GM21717 (cell line): ENCODE measurements at regions not wholly inside any gene's neighbourhood (a gene's known extent, or its start where the extent isn't known, plus 50 kb on each side); places are given as distances from the start of the nearest gene placed in this dataset.

Experiments
- ATAC-seq: cut with Tn5 transposase; IDR thresholded peaks from one replicate; pipeline ENCODE4 v1.9.1; 2021; ENCODE audit warnings: mild to moderate bottlenecking, moderate library complexity; ENCODE audit not compliant: unreplicated experiment

DNA sequence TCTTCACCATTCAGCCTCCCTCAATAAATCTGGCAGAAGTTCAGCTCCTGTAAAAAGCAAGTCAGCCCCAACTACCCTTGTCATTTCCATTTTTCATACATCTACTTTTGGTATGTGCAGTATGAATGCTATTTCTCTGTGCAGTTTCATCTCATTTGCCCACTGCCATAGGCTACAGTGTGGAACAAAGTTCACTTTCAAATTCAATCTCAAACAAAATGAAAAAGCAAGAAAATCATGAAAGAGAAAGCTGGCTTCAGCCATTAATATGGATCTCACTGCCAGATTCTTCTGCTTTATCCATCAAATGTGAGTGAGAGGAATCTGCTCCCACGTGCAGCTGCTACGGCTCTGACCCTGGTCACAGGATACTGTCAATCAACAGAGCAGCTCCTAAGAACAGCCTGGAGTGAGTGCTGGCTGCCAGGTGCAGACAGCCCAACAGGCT lies 494.2 kb downstream of the ZNF608 start:
- ATAC-seq: no peak

GRCh38 chr5:124245276-124245675 lies 501.2 kb downstream of the ZNF608 start:
- ATAC-seq: no peak

DNA sequence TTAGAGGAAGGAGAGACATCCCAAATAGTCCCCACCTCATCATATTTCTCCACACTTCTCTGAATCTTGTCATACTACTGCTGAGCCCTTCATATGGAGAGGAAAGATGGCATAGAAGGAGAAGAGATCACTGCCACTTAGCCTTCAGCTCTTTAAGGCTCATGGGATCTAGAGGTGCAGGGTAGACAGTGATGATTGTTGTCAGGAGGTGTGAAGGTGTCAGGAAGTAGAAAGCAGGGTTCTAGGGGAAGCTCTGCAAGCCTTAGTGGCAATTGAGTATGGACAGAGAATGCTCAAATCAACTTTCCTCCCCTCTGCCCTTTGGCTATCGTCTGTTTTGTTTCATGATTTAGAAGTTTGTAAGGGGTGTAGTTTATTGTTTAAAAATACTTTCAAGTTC lies 505.7 kb downstream of the ZNF608 start:
- ATAC-seq: no peak

DNA sequence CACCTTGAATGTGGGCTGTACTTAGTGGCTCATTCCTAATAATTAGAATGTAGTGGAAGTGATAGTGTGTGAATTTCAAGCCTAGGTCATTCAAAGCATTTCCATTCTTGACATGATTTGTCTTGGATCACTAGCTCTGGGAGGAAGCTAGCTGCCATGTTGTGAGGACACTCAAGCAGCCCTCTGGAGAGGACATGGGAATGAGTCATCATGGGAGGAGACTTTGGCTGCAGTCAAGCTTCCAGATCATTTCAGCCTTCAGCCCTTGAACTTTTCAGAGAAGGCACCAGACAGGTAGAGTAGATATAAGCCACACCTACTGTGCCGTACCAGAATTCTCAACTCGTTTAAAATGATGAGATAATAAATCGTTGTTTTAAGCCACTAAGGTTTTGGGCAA lies 506.9 kb downstream of the ZNF608 start:
- ATAC-seq: no peak

GRCh38 chr5:124238350-124238749 lies 508.1 kb downstream of the ZNF608 start:
- ATAC-seq: no peak

- no peak for ATAC-seq
Observed at GRCh38 chr5:124237206-124237695, 509.2 kb downstream of the ZNF608 start.

- ATAC-seq: no peak
Observed at GRCh38 chr5:124236361-124237205, 509.9 kb downstream of the ZNF608 start.

DNA sequence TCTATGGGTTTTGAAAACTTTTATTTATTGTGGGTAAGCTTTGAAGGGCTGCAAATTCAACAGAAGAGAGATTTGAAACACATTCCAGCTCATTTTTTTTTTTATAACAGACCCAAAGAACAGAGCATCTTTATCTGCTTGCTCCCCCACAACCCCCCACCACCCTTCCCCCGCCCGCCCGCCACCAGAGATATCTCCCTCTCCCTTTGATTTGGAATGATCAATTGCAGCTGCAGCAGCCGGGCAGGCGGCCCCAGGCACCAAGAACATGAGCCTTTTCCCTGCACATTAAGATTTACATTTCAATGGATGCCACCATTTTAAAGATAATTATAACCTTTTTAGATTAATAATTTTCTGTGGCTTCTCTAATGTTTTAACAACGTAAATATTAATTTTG lies 510.9 kb downstream of the ZNF608 start:
- ATAC-seq: no peak

GRCh38 chr5:124234770-124235562 lies 511.5 kb downstream of the ZNF608 start:
- ATAC-seq: no peak

DNA sequence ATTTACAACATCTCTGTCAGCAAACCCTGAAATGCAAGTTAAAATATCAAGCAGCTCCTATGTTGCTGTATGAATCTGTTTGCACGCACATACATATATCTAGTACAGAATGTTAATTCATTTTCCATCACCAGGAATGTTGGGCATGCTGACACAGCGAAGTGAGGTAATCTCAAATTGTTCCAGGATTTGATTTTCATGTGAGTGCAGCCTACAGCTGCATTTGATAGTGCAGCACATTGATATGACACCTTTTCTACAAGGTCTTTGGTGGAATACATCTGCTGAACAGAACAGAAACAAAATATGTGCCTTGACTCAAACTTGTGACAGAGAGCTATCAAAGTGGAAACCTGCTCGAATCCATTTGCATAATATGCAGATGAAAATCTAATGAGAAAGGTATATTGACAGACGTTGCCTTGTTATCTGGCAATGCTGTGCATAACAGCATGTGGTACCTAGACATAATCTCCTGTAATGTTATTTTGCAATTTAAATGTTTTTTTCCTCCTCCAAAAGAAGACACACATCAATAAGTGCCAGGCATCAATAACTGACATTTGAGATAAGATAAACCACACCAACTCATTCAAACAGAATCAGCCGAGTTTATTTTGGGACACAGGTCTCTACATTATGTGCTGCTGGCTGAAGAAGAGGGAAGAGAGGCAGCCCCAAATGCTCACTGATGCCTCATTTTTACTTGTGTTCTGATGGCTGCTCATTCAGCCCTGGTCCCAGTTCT lies 512.2 kb downstream of the ZNF608 start:
- no peak for ATAC-seq

GRCh38 chr5:124232515-124232914 lies 513.9 kb downstream of the ZNF608 start:
- no peak for ATAC-seq

DNA sequence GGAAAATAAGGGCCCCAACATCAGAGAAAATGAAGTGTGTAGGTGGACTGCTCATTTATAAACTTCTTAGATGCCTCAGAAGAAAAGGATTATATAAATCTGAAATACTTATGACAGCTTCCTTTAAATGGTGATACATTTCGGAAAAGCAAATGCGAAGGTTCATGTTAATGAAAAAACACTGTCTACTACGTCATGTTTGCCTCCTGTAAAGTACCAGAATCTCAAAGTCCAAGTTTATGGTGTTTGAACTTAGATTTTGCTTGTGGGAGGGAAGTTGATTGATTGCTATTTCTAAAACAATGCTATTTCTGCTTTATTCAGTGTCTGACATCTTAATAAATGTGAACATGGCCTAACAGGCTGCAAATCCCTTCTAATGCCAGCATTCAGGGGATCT lies 514.6 kb downstream of the ZNF608 start:
- ATAC-seq: no peak

DNA sequence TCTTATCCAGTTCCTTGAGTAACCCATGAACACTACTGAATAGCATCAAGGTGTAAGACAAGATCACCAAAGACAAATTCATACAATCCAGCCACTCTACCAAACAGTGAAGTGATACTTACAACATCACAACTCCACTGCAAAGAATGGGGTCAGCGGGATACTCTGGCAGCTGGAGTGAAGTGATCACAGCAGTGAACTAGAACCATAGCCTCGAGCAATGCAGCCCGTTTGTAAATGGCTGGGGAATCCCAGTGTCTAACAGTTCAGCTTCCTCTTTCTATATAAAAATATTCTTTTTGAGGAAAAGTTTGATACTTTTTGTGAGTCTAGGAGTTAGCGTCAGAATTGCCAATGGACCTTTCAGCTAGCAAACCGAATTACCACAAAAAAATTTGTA lies 515.2 kb downstream of the ZNF608 start:
- no peak for ATAC-seq

- ATAC-seq: no peak
Observed at GRCh38 chr5:124230456-124230855, 516.0 kb downstream of the ZNF608 start.

GRCh38 chr5:124229352-124229751 lies 517.1 kb downstream of the ZNF608 start:
- ATAC-seq: no peak

DNA sequence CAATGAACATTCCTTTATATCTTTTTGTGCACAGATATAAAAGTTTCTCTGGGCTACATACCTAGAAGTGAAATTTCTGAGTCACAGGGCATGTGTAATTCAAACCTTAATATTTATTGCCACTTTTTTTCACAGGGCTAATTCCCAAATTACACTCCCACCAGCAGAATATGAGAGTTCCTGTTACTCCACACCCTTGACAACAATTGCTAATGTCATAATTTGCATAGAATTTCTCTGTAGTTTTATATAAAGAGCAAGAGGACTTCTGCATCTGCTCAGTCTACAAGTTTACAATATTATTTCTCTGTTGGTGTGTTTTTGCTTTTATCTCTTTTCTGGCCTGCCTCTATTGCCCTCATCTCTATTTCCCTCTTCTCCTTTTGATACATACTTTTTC lies 518.5 kb downstream of the ZNF608 start:
- no peak for ATAC-seq

GRCh38 chr5:124220418-124220817 lies 526.0 kb downstream of the ZNF608 start:
- no peak for ATAC-seq

DNA sequence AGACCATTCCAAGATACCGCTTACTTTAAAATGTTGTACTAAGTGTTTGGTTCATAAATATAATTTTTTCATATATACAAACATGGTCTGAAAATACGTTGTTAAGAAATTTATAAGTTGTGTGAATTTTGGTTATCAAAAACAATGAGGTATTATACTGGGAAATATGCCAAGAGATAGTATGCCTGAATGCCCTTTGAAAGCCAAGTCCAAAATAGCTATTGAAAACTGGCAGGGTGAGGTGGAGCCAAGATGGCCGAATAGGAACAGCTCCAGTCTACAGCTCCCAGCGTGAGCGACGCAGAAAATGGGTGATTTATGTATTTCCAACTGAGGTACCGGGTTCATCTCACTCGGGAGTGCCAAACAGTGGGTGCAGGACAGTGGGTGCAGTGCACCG lies 533.5 kb downstream of the ZNF608 start:
- ATAC-seq: no peak

DNA sequence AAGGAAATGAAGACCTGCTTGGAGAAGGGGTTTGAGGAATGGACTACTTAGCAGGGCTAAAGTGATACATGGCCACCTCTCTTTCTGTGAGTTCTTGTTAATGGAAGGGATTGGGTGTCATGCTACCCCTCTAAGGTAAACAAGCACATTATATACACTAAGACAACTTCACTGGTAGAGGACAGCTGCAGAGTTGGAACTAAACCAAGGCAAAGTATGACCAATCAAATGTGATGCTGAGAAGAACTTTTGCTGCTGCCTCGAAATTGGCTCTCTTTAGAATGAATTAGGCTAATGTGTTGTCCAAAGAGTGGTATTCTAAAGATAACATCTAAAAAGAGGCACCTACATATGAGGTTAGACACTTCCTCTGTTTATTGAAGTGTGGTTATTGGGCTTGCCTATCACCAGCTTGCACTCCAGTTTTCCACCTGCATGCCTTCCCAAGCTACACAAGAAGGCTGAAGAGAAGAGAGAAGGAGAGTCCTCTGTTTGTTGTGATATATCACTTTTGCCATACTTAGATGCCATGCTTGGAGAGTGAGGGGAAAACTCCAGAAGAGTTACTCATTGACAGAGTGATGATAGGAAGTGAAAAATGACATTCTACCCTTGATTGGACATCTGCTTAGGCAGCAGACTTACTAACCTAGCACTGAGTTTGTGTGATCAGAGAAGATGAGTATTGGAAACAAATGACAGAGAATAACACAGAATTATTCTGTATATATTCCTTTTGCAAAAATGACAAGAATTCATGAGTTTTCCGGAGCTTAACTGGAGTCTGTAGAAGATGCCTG lies 536.1 kb downstream of the ZNF608 start:
- ATAC-seq: no peak

- no peak for ATAC-seq
Observed at GRCh38 chr5:124207118-124207517, 539.3 kb downstream of the ZNF608 start.
